ENCODE measurements at regions not wholly inside any gene's neighbourhood (a gene's known extent, or its start where the extent isn't known, plus 50 kb on each side); places are given as distances from the start of the nearest gene placed in this dataset.

- no peak for DNase-seq (ENCODE audit: low read depth)
- no peak for TF ChIP-seq CTCF (IDR thresholded peaks at IDR 0.05; ENCODE audit: insufficient read depth, low read length)
- no peak overlapping the region for H3K4me3 ChIP-seq (ENCODE audit: low read depth, low read length)
Measured at GRCh38 chr4:129468624-129469023, 372.7 kb downstream of the C4orf33 start.

GRCh38 chr4:129474698-129475097 is 378.7 kb downstream of the C4orf33 start:
- no peak for TF ChIP-seq CTCF (IDR thresholded peaks at IDR 0.05; ENCODE audit: insufficient read depth, low read length)
- H3K4me3 ChIP-seq (ENCODE audit: low read depth, low read length): no peak overlapping the region
- no peak for DNase-seq (ENCODE audit: low read depth)

GRCh38 chr4:129481107-129481506 is 385.2 kb downstream of the C4orf33 start:
- TF ChIP-seq CTCF (IDR thresholded peaks at IDR 0.05; ENCODE audit: insufficient read depth, low read length): no peak
- no peak for DNase-seq (ENCODE audit: low read depth)

GRCh38 chr4:129488427-129488826 is 392.5 kb downstream of the C4orf33 start:
- no peak for DNase-seq (ENCODE audit: low read depth)
- TF ChIP-seq CTCF (IDR thresholded peaks at IDR 0.05; ENCODE audit: insufficient read depth, low read length): no peak
- no peak overlapping the region for H3K4me3 ChIP-seq (ENCODE audit: low read depth, low read length)

More at GRCh38 chr4:129481107-129481506, 385.2 kb downstream of the C4orf33 start:
- no peak overlapping the region for H3K4me3 ChIP-seq (ENCODE audit: low read depth, low read length)

GRCh38 chr4:129490516-129490915 is 394.6 kb downstream of the C4orf33 start:
- no peak for DNase-seq (ENCODE audit: low read depth)
- no peak for TF ChIP-seq CTCF (IDR thresholded peaks at IDR 0.05; ENCODE audit: insufficient read depth, low read length)
- H3K4me3 ChIP-seq (ENCODE audit: low read depth, low read length): no peak overlapping the region

GRCh38 chr4:129498626-129499025 is 402.7 kb downstream of the C4orf33 start:
- no peak for TF ChIP-seq CTCF (IDR thresholded peaks at IDR 0.05; ENCODE audit: insufficient read depth, low read length)
- no peak for DNase-seq (ENCODE audit: low read depth)
- no peak overlapping the region for H3K4me3 ChIP-seq (ENCODE audit: low read depth, low read length)

GRCh38 chr4:129514852-129515251 is 418.9 kb downstream of the C4orf33 start:
- DNase-seq (ENCODE audit: low read depth): no peak
- TF ChIP-seq CTCF (IDR thresholded peaks at IDR 0.05; ENCODE audit: insufficient read depth, low read length): no peak
- no peak overlapping the region for H3K4me3 ChIP-seq (ENCODE audit: low read depth, low read length)
